ENCODE measurements at regions not wholly inside any gene's neighbourhood (a gene's known extent, or its start where the extent isn't known, plus 50 kb on each side); places are given as distances from the start of the nearest gene placed in this dataset.

DNA sequence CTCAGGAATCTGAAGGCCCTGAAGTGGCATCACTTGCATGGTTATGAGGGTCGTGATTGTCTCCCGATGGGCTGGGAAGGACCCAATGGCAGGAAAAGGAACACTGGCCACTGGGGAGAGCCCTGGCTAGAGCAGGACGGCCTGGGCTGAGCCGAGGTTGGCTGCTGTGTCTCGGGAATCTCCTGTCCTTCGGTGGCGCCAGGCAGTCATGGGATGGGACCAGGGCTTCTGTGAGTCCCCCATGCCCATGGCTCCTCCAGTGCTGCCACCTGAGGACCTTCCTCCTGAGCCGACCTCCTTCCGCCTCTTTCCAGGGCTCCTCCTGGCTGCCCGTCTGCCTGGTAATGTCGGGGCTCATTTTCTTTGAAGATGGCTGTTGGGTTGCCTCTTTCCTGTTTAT, 1394.0 kb downstream of the BRD1 start:
- TF ChIP-seq CTCF (IDR thresholded peaks at IDR 0.05; ENCODE audit: insufficient read depth, low read length, poor library complexity, severe bottlenecking) (no peak), EZH2phosphoT487 (conservative IDR thresholded peaks at IDR 0.05; ENCODE audit: low read length) (no peak)
